ENCODE measurements at regions not wholly inside any gene's neighbourhood (a gene's known extent, or its start where the extent isn't known, plus 50 kb on each side); places are given as distances from the start of the nearest gene placed in this dataset.

- TF ChIP-seq POLR2A (IDR thresholded peaks at IDR 0.05; ENCODE audit: low read depth) (no peak), EP300 (IDR thresholded peaks at IDR 0.05) (no peak), CTCF (IDR thresholded peaks at IDR 0.05) (no peak), POLR2AphosphoS5 (IDR thresholded peaks at IDR 0.05) (no peak)
- H3K9me3 ChIP-seq: no peaks in the 10 kb centered on the region
- intact Hi-C loops (cut with DNase I): no loop called here
- no peaks in the 10 kb centered on the region for H3K27me3 ChIP-seq
- 72% methylated on average over 5 of the region's 5 CpGs for WGBS
- H3K27ac ChIP-seq (replicated peaks in 1 of 4): no peak overlapping the region
- DNase-seq (ENCODE audit: extremely low spot score): no peak
- no peaks in the 10 kb centered on the region for H3K36me3 ChIP-seq
- no peaks in the 10 kb centered on the region for H3K4me1 ChIP-seq
- H3K4me3 ChIP-seq: no peak overlapping the region
These were observed 409.3 kb upstream of the TMEM132C start for GRCh38 chr12:127857661-127858060.

- H3K36me3 ChIP-seq: no peaks in the 10 kb centered on the region
- DNase-seq (ENCODE audit: extremely low spot score): no peak
- 87% methylated on average over 6 of the region's 6 CpGs for whole genome bisulfite sequencing
- H3K4me1 ChIP-seq: no peaks in the 10 kb centered on the region
- no peaks in the 10 kb centered on the region for H3K27me3 ChIP-seq
- no peak overlapping the region for H3K4me3 ChIP-seq
- peaks cover 0 to 4% (median 3%) of the 10 kb centered on the region in 4 donors for H3K9me3 ChIP-seq
- no peak overlapping the region for H3K27ac ChIP-seq (replicated peaks in 1 of 4)
- intact Hi-C loops (cut with DNase I): no loop called here
- TF ChIP-seq CTCF (IDR thresholded peaks at IDR 0.05) (no peak), POLR2AphosphoS5 (IDR thresholded peaks at IDR 0.05) (no peak), POLR2A (IDR thresholded peaks at IDR 0.05; ENCODE audit: low read depth) (no peak), EP300 (IDR thresholded peaks at IDR 0.05) (no peak)
These were observed 406.4 kb upstream of the TMEM132C start for GRCh38 chr12:127860536-127860935.

GRCh38 chr12:127861406-127861805 is 405.6 kb upstream of the TMEM132C start:
- Histone ChIP-seq H3K4me3 (no peak overlapping the region), H3K27ac (replicated peaks in 1 of 4) (no peak overlapping the region), H3K9me3 (peaks cover 0 to 11% (median 5%) of the 10 kb centered on the region in 4 donors), H3K27me3 (no peaks in the 10 kb centered on the region), H3K36me3 (no peaks in the 10 kb centered on the region), H3K4me1 (no peaks in the 10 kb centered on the region)
- WGBS: 69% methylated on average over 3 of the region's 3 CpGs
- DNase-seq (ENCODE audit: extremely low spot score): no peak
- TF ChIP-seq EP300 (IDR thresholded peaks at IDR 0.05) (no peak), CTCF (IDR thresholded peaks at IDR 0.05) (no peak), POLR2A (IDR thresholded peaks at IDR 0.05; ENCODE audit: low read depth) (no peak), POLR2AphosphoS5 (IDR thresholded peaks at IDR 0.05) (no peak)
- intact Hi-C loops (cut with DNase I): no loop called here

GRCh38 chr12:127873306-127873705 is 393.7 kb upstream of the TMEM132C start:
- no peaks in the 10 kb centered on the region for H3K36me3 ChIP-seq
- H3K27me3 ChIP-seq: no peaks in the 10 kb centered on the region
- no peak overlapping the region for H3K27ac ChIP-seq (replicated peaks in 1 of 4)
- 86% methylated on average over 2 of the region's 2 CpGs for WGBS
- TF ChIP-seq EP300 (IDR thresholded peaks at IDR 0.05) (no peak), CTCF (IDR thresholded peaks at IDR 0.05) (no peak), POLR2AphosphoS5 (IDR thresholded peaks at IDR 0.05) (no peak), POLR2A (IDR thresholded peaks at IDR 0.05; ENCODE audit: low read depth) (no peak)
- H3K9me3 ChIP-seq: no peaks in the 10 kb centered on the region
- intact Hi-C loops (cut with DNase I): no loop called here
- H3K4me1 ChIP-seq: no peaks in the 10 kb centered on the region
- H3K4me3 ChIP-seq: no peak overlapping the region
- no peak for DNase-seq (ENCODE audit: extremely low spot score)

- intact Hi-C loops (cut with DNase I): no loop called here
- 69% methylated on average over 3 of the region's 3 CpGs for WGBS
These were observed 385.4 kb upstream of the TMEM132C start for GRCh38 chr12:127881371-127882140.

More at GRCh38 chr12:127881371-127882140, 385.4 kb upstream of the TMEM132C start:
- no peaks in the 10 kb centered on the region for H3K36me3 ChIP-seq
- H3K27me3 ChIP-seq: no peaks in the 10 kb centered on the region
- H3K27ac ChIP-seq (replicated peaks in 1 of 4): no peak overlapping the region
- H3K4me3 ChIP-seq: no peak overlapping the region
- no peak for TF ChIP-seq EP300 (IDR thresholded peaks at IDR 0.05)
- TF ChIP-seq POLR2A (IDR thresholded peaks at IDR 0.05; ENCODE audit: low read depth): no peak
- no peak for TF ChIP-seq CTCF (IDR thresholded peaks at IDR 0.05)
- TF ChIP-seq POLR2AphosphoS5 (IDR thresholded peaks at IDR 0.05): no peak
- no peaks in the 10 kb centered on the region for H3K4me1 ChIP-seq
- no peak for DNase-seq (ENCODE audit: extremely low spot score)
- no peaks in the 10 kb centered on the region for H3K9me3 ChIP-seq
